Limb (tissue), 2 donors: ENCODE measurements at regions not wholly inside any gene's neighbourhood (a gene's known extent, or its start where the extent isn't known, plus 50 kb on each side); places are given as distances from the start of the nearest gene placed in this dataset.
"Not testable (repeated sequence)": the region's sequence is repeated elsewhere in the genome, so short reads cannot be mapped to it uniquely, and the experiment has no call there.

ENCODE experiments used
- DNase-seq, 2 donors: peaks; one replicate each; pipeline ENCODE4 v3.0.0-alpha.2; 2016; ENCODE audit errors: extremely low spot score in 2 of 2

DNA sequence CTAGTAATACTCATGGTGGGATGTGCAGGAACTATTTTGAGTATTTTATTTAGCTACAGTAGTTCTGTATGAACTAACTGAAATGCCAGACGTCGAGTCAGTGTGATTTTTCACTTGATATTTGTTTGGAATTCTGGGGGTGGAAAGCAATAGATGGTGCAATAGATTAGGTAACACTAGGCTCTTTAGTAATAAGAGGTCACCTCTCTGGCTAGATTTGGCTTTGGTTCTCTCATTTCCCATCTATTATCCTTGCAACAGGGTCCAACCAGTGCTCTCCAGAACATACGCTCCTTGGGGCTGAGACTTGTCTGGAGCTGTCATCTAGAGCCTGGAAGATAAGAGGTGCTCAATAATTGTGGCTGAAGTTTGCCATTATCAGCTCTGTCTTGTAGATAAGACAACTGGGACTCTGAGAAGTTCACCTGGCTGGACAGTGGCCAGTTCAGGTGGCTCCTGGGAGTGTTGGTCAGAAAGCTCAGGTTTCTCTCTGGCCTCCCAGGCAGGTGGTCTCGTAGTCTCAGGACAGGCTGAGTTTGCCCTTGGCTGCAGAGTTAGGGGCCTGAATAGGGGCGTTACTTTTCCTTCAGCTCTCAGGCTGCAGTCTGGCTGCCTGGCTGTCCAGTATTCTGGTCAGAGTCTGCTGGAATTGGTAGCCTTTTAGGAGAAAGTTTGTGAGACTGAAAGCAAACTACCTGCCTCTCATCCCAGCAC is 277.5 kb upstream of the RGMA start:
- no peak for DNase-seq

GRCh38 chr15:93362821-93363220 is 273.8 kb upstream of the RGMA start:
- DNase-seq, result no peak

DNA sequence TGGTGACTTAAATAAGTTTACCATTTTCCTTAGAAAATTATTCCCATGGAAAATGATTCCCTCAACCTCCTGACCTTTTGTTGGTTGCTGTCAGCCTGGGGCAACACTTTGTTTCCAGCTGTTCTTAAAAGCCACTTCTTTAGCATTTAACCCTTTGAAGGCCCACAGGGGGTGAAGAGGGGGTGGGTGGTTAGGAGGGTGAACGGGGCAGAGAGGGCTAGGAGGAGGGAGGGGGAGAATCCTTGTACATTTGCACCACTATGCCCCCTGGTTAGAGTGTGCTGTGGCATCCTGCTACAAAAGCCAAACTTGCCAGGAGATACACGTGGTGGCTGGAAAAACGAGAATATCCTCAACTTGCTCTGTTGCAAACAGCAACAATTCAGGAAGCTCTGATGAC is 273.2 kb upstream of the RGMA start:
- DNase-seq, result no peak

- DNase-seq, result no peak
These were observed 272.7 kb upstream of the RGMA start for GRCh38 chr15:93361703-93362102.

DNA sequence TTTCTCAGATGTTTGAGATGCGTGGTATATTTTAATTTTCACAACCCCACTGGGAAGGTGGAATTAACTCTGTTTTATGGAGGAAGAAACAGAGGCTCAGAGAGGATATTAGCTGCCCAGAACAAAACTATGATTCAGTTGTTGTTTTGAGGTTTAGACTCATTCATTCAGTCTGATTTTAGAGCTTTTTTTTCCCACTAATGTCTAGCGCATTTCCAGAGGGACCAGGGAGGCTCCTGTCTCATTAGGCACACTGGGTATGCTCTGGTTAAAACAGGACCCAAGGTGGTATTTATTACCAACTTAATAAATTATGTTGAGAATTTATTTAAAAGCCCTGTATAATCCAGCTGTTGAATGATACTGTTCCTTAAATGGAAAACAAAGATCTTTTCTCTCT is 272.0 kb upstream of the RGMA start:
- DNase-seq, result no peak

DNA sequence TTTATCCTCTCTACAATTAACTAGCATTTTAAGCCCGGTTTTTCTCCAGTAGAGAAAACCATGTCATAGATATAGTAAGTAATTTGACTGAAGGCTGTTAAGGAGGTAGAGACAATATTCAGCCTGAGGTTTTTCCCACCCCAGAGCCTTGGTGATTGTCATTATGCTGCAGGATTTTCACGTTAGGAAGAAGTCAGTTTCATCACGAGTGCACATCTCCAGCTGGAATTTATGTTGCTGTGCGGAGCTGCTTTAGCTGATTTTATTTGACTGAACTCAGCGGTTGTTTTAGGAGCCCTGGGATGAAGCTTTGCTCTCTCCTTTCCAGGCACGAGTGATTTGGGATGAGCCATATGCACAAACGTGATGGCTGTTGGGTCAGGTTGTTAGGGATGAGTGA is 271.3 kb upstream of the RGMA start:
- DNase-seq, result no peak

GRCh38 chr15:93359425-93360131 is 270.6 kb upstream of the RGMA start:
- peak; percentile 40 to 70 for DNase-seq

DNA sequence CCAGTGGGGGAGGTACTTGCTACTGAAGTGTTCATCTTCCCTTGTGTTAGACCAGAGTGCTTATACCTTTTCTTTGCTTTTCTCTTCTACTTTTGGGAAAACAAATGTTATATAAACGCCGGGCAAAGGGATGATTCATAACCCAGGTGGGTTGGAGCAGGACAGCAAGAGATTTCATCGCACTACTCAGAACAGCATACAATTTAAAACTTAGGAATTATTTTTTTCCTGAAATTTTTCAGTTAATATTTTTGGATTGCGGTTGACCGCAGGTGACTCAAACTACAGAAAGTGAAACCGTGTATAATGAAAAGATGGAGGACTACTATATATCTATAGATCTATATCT is 270.0 kb upstream of the RGMA start:
- no peak for DNase-seq

DNA sequence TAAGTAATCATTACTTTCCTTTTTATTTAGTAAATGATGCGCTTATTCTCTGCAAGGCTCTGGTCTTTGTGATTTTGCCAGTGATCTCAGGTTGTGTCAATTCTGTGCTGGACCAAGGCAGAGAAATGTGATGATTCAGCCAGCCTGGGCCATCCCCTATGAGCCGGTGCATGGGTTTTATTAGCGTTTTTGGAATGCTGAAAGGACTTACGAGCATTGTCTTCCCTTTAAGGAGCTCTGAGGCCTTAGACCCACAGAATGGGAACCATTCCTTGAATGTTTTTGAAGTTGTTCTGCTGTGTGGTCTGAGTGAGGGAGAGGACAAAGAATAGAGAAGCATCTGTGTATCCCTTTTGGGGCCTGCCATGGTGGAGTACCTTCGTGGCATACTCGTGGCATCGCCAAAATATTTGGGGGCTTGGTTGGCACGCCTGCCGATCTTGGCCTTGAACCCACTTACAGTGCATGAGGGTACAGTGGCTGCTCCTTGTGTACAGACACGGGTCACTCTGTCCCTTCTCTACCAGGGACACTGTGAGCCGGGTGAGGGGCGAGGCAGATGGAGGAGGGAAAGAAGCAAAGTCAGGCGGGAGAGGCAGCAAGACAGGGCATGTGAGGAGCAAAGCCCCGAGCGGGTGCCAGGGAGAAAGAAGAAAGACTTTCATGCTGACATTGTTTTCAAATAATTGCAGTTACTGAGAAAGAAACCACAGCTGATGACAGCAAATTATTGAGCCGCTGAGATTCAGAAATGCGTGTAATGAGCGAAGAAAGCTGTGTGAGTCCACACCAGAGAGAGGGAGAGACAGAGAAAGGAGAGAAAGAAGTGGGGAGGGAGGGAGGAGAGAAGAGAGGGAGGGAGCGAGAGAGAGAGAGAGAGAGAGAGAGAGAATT is 269.4 kb upstream of the RGMA start:
- peak in 1 of 2 donors; percentile 30 for DNase-seq

GRCh38 chr15:93348711-93349545 is 259.9 kb upstream of the RGMA start:
- DNase-seq, result no peak

GRCh38 chr15:93347986-93348385 is 259.0 kb upstream of the RGMA start:
- DNase-seq, result no peak

- DNase-seq, result no peak
These were observed 257.0 kb upstream of the RGMA start for GRCh38 chr15:93345981-93346380.

DNA sequence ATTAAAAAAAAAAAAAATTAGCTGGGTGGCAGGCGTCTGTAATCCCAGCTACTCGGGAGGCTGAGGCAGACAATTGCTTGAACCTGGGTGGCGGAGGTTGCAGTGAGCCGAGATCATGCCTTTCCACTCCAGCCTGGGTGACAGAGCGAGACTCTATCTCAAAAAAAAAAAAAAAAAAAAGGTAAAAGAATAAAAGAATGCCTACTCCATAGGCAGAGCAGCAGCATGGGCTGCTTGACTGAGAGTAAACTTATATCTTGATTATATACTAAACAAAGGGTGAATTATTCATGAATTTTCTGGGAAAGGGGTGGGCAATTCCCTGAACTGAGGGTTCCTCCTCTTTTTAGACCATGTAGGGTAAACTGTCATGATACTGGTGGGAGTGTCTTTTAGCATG is 254.4 kb upstream of the RGMA start:
- not testable (repeated sequence) for DNase-seq

DNA sequence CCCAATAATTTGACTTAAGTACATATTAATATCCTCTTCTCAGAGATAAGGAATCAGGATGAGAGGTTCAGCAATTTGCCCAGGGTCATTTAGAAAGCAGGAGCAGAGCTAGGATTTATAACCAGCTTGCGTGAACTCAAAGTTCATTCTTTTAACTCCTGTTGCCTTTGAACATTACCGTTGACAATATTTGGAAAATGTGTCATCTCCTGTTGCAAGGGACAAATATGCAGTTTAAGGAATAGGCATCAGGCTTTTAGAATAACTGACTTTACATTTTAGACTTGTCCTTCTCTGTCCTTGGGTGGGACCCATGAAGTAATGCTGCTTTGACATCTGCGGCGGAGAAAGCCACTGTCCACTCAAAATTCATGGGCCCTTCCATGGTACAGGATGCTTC is 252.2 kb upstream of the RGMA start:
- no peak for DNase-seq

- DNase-seq, result no peak
These were observed 251.4 kb upstream of the RGMA start for GRCh38 chr15:93340406-93340805.

GRCh38 chr15:93333796-93334195 is 244.8 kb upstream of the RGMA start:
- DNase-seq, result no peak

DNA sequence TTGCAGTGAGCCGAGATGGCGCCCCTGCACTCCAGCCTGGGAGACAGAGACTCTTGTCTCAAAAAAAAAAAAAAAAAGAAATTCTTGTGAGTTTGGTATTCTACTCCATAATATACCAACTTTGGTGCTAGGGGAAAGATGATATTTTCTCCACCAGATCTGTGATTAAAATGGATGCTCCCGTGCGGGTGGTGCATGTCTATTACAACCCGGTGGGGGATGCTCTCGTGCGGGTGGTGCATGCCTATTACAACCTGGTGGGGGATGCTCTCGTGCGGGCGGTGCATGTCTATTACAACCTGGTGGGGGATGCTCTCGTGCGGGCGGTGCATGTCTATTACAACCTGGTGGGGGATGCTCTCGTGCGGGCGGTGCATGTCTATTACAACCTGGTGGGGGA is 244.1 kb upstream of the RGMA start:
- DNase-seq, result not testable (repeated sequence)

GRCh38 chr15:93332168-93332553 is 243.2 kb upstream of the RGMA start:
- peak in 1 of 2 donors; percentile 34 for DNase-seq

- peak; percentile 27 to 71 for DNase-seq
These were observed 242.6 kb upstream of the RGMA start for GRCh38 chr15:93331545-93332167.

GRCh38 chr15:93330912-93331544 is 242.0 kb upstream of the RGMA start:
- DNase-seq, result no peak
